DND-41 (cell line): ENCODE measurements at regions not wholly inside any gene's neighbourhood (a gene's known extent, or its start where the extent isn't known, plus 50 kb on each side); places are given as distances from the start of the nearest gene placed in this dataset.

Source experiments
- ATAC-seq: fragments of 200-7000 bp; cut with Tn5 transposase; 3 replicates; pipeline ENCODE4 v1.9.1; 2021; ENCODE audit warnings: low read depth; ENCODE audit not compliant: insufficient read depth
- DNase-seq: peaks from one replicate; pipeline ENCODE4 v3.0.0-alpha.2; 2020
- H2AFZ ChIP-seq: 2 replicates; pipeline ENCODE4 v1.6.0; 2012; ENCODE audit warnings: low read depth, low read length
- H3K27ac ChIP-seq: 2 replicates; pipeline ENCODE4 v1.5.1; 2012; ENCODE audit warnings: low read length, inconsistent platforms
- H3K27me3 ChIP-seq: fragments of 200-600 bp; sonication (generic); 2 replicates; pipeline ENCODE4 v1.6.0; 2012; ENCODE audit warnings: low read length, mild to moderate bottlenecking, inconsistent platforms; ENCODE audit not compliant: insufficient read depth, poor library complexity
- H3K36me3 ChIP-seq: 2 replicates; pipeline ENCODE4 v1.5.1; 2012; ENCODE audit warnings: low read length, inconsistent platforms; ENCODE audit not compliant: insufficient read depth
- H3K4me1 ChIP-seq: 2 replicates; pipeline ENCODE4 v1.5.1; 2012; ENCODE audit warnings: mild to moderate bottlenecking, low read length; ENCODE audit not compliant: insufficient read depth
- H3K4me2 ChIP-seq: 2 replicates; pipeline ENCODE4 v1.6.0; 2012; ENCODE audit warnings: mild to moderate bottlenecking, moderate library complexity, low read length, inconsistent platforms; ENCODE audit not compliant: insufficient read depth
- H3K4me3 ChIP-seq, 2 experiments: fragments of 200-600 bp in 1 of 2; shearing (Covaris generic) in 1 of 2; 2 replicates each; pipeline ENCODE4 v1.5.1; 2012 to 2016; ENCODE audit warnings: inconsistent platforms in 2 of 2, low read length in 2 of 2, mild to moderate bottlenecking in 2 of 2, low read depth in 1 of 2, moderate library complexity in 1 of 2
- H3K79me2 ChIP-seq: 2 replicates; pipeline ENCODE4 v1.6.0; 2012; ENCODE audit warnings: low read length, inconsistent platforms; ENCODE audit not compliant: insufficient read depth
- H3K9ac ChIP-seq: 2 replicates; pipeline ENCODE4 v1.6.0; 2012; ENCODE audit warnings: low read depth, mild to moderate bottlenecking, inconsistent platforms, low read length, moderate library complexity
- H3K9me3 ChIP-seq: 2 replicates; pipeline ENCODE4 v1.5.1; 2012; ENCODE audit warnings: low read length, moderate library complexity, mild to moderate bottlenecking, inconsistent platforms; ENCODE audit not compliant: insufficient read depth, severe bottlenecking
- H4K20me1 ChIP-seq: 2 replicates; pipeline ENCODE4 v1.6.0; 2012; ENCODE audit warnings: low read length; ENCODE audit not compliant: insufficient read depth
- CTCF ChIP-seq: IDR thresholded peaks from 2 replicates; pipeline ENCODE4 v1.5.1; 2012; ENCODE audit warnings: borderline replicate concordance, low read length, moderate library complexity, mild to moderate bottlenecking; ENCODE audit not compliant: poor library complexity, severe bottlenecking; ENCODE audit errors: extremely low read depth
- EZH2 ChIP-seq: IDR thresholded peaks from 3 replicates; pipeline ENCODE4 v1.6.1; 2012; ENCODE audit warnings: borderline replicate concordance, low read depth, mild to moderate bottlenecking, moderate library complexity, low read length, inconsistent platforms; ENCODE audit not compliant: severe bottlenecking

GRCh38 chr1:170872663-170873062 lies 62.7 kb upstream of the MROH9 start:
- no peak overlapping the region for H3K4me2 ChIP-seq
- no peaks in the 10 kb centered on the region for H3K9me3 ChIP-seq
- no peak overlapping the region for H2AFZ ChIP-seq
- H3K27me3 ChIP-seq = no peaks in the 10 kb centered on the region
- no peaks in the 10 kb centered on the region for H3K4me1 ChIP-seq
- H3K4me3 ChIP-seq = no peak overlapping the region
- H3K9ac ChIP-seq = no peak overlapping the region
- no peak overlapping the region for H3K27ac ChIP-seq
- no peaks in the 10 kb centered on the region for H3K79me2 ChIP-seq
- no peaks in the 10 kb centered on the region for H4K20me1 ChIP-seq
- no peaks in the 10 kb centered on the region for H3K36me3 ChIP-seq
- no peak for TF ChIP-seq EZH2
- no peak for TF ChIP-seq CTCF
- DNase-seq = no peak
- no peak for ATAC-seq

- no peak overlapping the region for H2AFZ ChIP-seq
Measured at GRCh38 chr1:170874671-170875070, 60.7 kb upstream of the MROH9 start.

GRCh38 chr1:170881268-170882265 lies 53.8 kb upstream of the MROH9 start:
- Histone ChIP-seq H3K9me3 (no peaks in the 10 kb centered on the region), H3K27ac (no peak overlapping the region), H3K4me3 (no peak overlapping the region), H3K9ac (no peak overlapping the region), H3K4me1 (no peaks in the 10 kb centered on the region), H2AFZ (0 out of 2 replicates have a peak overlapping the region, but pooled peaks have one; percentile 8), H3K79me2 (no peaks in the 10 kb centered on the region), H3K4me2 (no peak overlapping the region), H4K20me1 (no peaks in the 10 kb centered on the region), H3K36me3 (no peaks in the 10 kb centered on the region), H3K27me3 (no peaks in the 10 kb centered on the region)
- DNase-seq (peak; percentile 11), ATAC-seq (peak; percentile 60; the same call in 2 of the 3 replicates)
- TF ChIP-seq CTCF = peak; percentile 62
- TF ChIP-seq EZH2 = no peak

More at GRCh38 chr1:170874671-170875070, 60.7 kb upstream of the MROH9 start:
- ATAC-seq = no peak
- DNase-seq = no peak
- H3K27me3 ChIP-seq = no peaks in the 10 kb centered on the region
- no peak overlapping the region for H3K4me2 ChIP-seq
- no peaks in the 10 kb centered on the region for H3K79me2 ChIP-seq
- no peak overlapping the region for H3K27ac ChIP-seq
- no peak overlapping the region for H3K9ac ChIP-seq
- no peaks in the 10 kb centered on the region for H3K4me1 ChIP-seq
- no peaks in the 10 kb centered on the region for H4K20me1 ChIP-seq
- TF ChIP-seq EZH2 = no peak
- no peak for TF ChIP-seq CTCF
- no peak overlapping the region for H3K4me3 ChIP-seq
- H3K9me3 ChIP-seq = no peaks in the 10 kb centered on the region
- no peaks in the 10 kb centered on the region for H3K36me3 ChIP-seq
